H9 (cell line): ENCODE measurements at regions not wholly inside any gene's neighbourhood (a gene's known extent, or its start where the extent isn't known, plus 50 kb on each side); places are given as distances from the start of the nearest gene placed in this dataset.

Experiments
- DNase-seq: peaks from one replicate; pipeline ENCODE4 v3.0.0-alpha.2; 2017
- H2AFZ ChIP-seq: one replicate; pipeline ENCODE4 v1.6.1; 2013; ENCODE audit warnings: mild to moderate bottlenecking, low read length, control low read depth, moderate library complexity
- H2AK5ac ChIP-seq: 2 replicates; pipeline ENCODE4 v1.6.1; 2013; ENCODE audit warnings: low read length, control low read depth, mixed read lengths; ENCODE audit not compliant: insufficient read length
- H2BK120ac ChIP-seq: one replicate; pipeline ENCODE4 v1.6.1; 2013; ENCODE audit warnings: low read depth, mild to moderate bottlenecking, low read length, control low read depth, inconsistent platforms; ENCODE audit not compliant: poor library complexity, severe bottlenecking
- H2BK12ac ChIP-seq: 2 replicates; pipeline ENCODE4 v1.6.1; 2013; ENCODE audit warnings: low read length, control low read depth, mixed read lengths, low read depth; ENCODE audit not compliant: insufficient read length
- H2BK15ac ChIP-seq: 2 replicates; pipeline ENCODE4 v1.6.1; 2013; ENCODE audit warnings: low read depth, low read length, control low read depth
- H2BK20ac ChIP-seq: one replicate; pipeline ENCODE4 v1.6.1; 2013; ENCODE audit warnings: low read depth, mild to moderate bottlenecking, low read length, control low read depth, inconsistent platforms; ENCODE audit not compliant: poor library complexity, severe bottlenecking
- H2BK5ac ChIP-seq: 2 replicates; pipeline ENCODE4 v1.6.1; 2013; ENCODE audit warnings: low read length, control low read depth, mixed read lengths; ENCODE audit not compliant: insufficient read length
- H3K14ac ChIP-seq: 2 replicates; pipeline ENCODE4 v1.6.1; 2013; ENCODE audit warnings: low read length, control low read depth; ENCODE audit not compliant: insufficient read depth
- H3K18ac ChIP-seq: 2 replicates; pipeline ENCODE4 v1.6.1; 2013; ENCODE audit warnings: low read depth, mild to moderate bottlenecking, mixed read lengths, low read length, control low read depth; ENCODE audit not compliant: insufficient read length
- H3K23ac ChIP-seq: 2 replicates; pipeline ENCODE4 v1.6.1; 2013; ENCODE audit warnings: low read length, control low read depth, mixed read lengths, low read depth; ENCODE audit not compliant: insufficient read length
- H3K23me2 ChIP-seq: 2 replicates; pipeline ENCODE4 v1.6.1; 2013; ENCODE audit warnings: low read depth, mild to moderate bottlenecking, mixed read lengths, low read length, control low read depth; ENCODE audit not compliant: insufficient read length, poor library complexity, severe bottlenecking
- H3K27ac ChIP-seq: 2 replicates; pipeline ENCODE4 v1.5.1; 2013; ENCODE audit warnings: low read length, control low read depth, mixed read lengths, low read depth; ENCODE audit not compliant: insufficient read length
- H3K27me3 ChIP-seq: 2 replicates; pipeline ENCODE4 v1.6.1; 2013; ENCODE audit warnings: low read length, control low read depth, inconsistent platforms; ENCODE audit not compliant: insufficient read depth
- H3K4ac ChIP-seq: 2 replicates; pipeline ENCODE4 v1.6.1; 2013; ENCODE audit warnings: low read depth, mild to moderate bottlenecking, control low read depth, inconsistent platforms, low read length, moderate library complexity
- H3K4me1 ChIP-seq: 2 replicates; pipeline ENCODE4 v1.6.1; 2013; ENCODE audit warnings: low read length, control low read depth, inconsistent platforms; ENCODE audit not compliant: insufficient read depth
- H3K4me2 ChIP-seq: 2 replicates; pipeline ENCODE4 v1.6.1; 2013; ENCODE audit warnings: low read length, control low read depth, mixed read lengths; ENCODE audit not compliant: insufficient read length, insufficient read depth
- H3K56ac ChIP-seq: 2 replicates; pipeline ENCODE4 v1.6.1; 2013; ENCODE audit warnings: low read depth, mild to moderate bottlenecking, mixed read lengths, low read length, control low read depth; ENCODE audit not compliant: insufficient read length
- H3K79me1 ChIP-seq: 2 replicates; pipeline ENCODE4 v1.6.1; 2013; ENCODE audit warnings: low read depth, mild to moderate bottlenecking, moderate library complexity, low read length, control low read depth, inconsistent platforms; ENCODE audit not compliant: insufficient read depth, poor library complexity, severe bottlenecking
- H3K79me2 ChIP-seq: 2 replicates; pipeline ENCODE4 v1.6.1; 2013; ENCODE audit warnings: low read length, control low read depth, inconsistent platforms; ENCODE audit not compliant: insufficient read depth
- H3K9ac ChIP-seq: 2 replicates; pipeline ENCODE4 v1.6.1; 2013; ENCODE audit warnings: low read length, control low read depth, mixed read lengths; ENCODE audit not compliant: insufficient read length; ENCODE audit errors: extremely low read depth
- H3K9me3 ChIP-seq: one replicate; pipeline ENCODE4 v1.6.1; 2013; ENCODE audit warnings: low read depth, low read length, inconsistent platforms; ENCODE audit not compliant: control insufficient read depth
- H3T11ph ChIP-seq: one replicate; pipeline ENCODE4 v1.6.1; 2013; ENCODE audit warnings: mild to moderate bottlenecking, low read length, control low read depth, inconsistent platforms
- H4K20me1 ChIP-seq: one replicate; pipeline ENCODE4 v1.6.1; 2013; ENCODE audit not compliant: control insufficient read depth, insufficient read length, insufficient read depth
- H4K5ac ChIP-seq: 2 replicates; pipeline ENCODE4 v1.6.1; 2013; ENCODE audit warnings: low read depth, mild to moderate bottlenecking, mixed read lengths, low read length, control low read depth; ENCODE audit not compliant: insufficient read length
- H4K8ac ChIP-seq: replicated peaks from 2 replicates; pipeline ENCODE4 v1.6.1; 2013; ENCODE audit warnings: low read length, control low read depth, mixed read lengths, low read depth; ENCODE audit not compliant: insufficient read length
- H4K91ac ChIP-seq: 2 replicates; pipeline ENCODE4 v1.6.1; 2013; ENCODE audit warnings: low read depth, mild to moderate bottlenecking, moderate library complexity, mixed read lengths, low read length, control low read depth; ENCODE audit not compliant: insufficient read length
- H3K27ac Mint-ChIP-seq, 3 experiments: 2 replicates in 2 of 3; 3 replicates in 1 of 3; pipeline ENCODE4 v1.8.0; 2020 to 2021; ENCODE audit warnings: mixed read lengths in 3 of 3, mild to moderate bottlenecking in 1 of 3, moderate library complexity in 1 of 3
- H3K27me3 Mint-ChIP-seq: 2 replicates; pipeline ENCODE4 v1.8.0; 2021; ENCODE audit warnings: low read depth, mild to moderate bottlenecking, moderate library complexity, mixed read lengths
- H3K36me3 Mint-ChIP-seq, 3 experiments: 2 replicates in 2 of 3; 3 replicates in 1 of 3; pipeline ENCODE4 v1.8.0; 2020 to 2021; ENCODE audit warnings: low read depth in 3 of 3, mixed read lengths in 3 of 3; ENCODE audit not compliant: insufficient read depth in 1 of 3
- H3K4me1 Mint-ChIP-seq, 2 experiments: 2 replicates each; pipeline ENCODE4 v1.8.0; 2020; ENCODE audit warnings: mixed read lengths in 2 of 2
- H3K4me3 Mint-ChIP-seq, 2 experiments: 2 replicates in 1 of 2; 3 replicates in 1 of 2; pipeline ENCODE4 v1.8.0; 2020 to 2021; ENCODE audit warnings: mild to moderate bottlenecking in 2 of 2, mixed read lengths in 2 of 2, moderate library complexity in 1 of 2
- H3K9me3 Mint-ChIP-seq, 2 experiments: 2 replicates in 1 of 2; 3 replicates in 1 of 2; pipeline ENCODE4 v1.8.0; 2020; ENCODE audit warnings: mild to moderate bottlenecking in 2 of 2, mixed read lengths in 2 of 2, moderate library complexity in 1 of 2
- CTCF ChIP-seq: fragments of 200-600 bp; sonication (generic); conservative IDR thresholded peaks from 3 replicates; pipeline ENCODE4 v1.8.0; 2021; ENCODE audit warnings: antibody characterized with exemption, mild to moderate bottlenecking
- WGBS: extraction: QIAGEN DNeasy Blood & Tissue Kit; methylation state at CpG from one replicate; pipeline ENCODE4 v1.1.7; 2013; ENCODE audit warnings: missing lambda C conversion rate, low lambda C conversion rate, mixed read lengths; ENCODE audit not compliant: insufficient read length; ENCODE audit errors: extremely low coverage; 5-methylcytosine and 5-hydroxymethylcytosine counted together

- H2AFZ ChIP-seq: no peak overlapping the region
- WGBS: no CpG with 5 or more reads among the region's 2 CpGs
- peaks cover 0 to 2% of the 10 kb centered on the region in 2 experiments; a peak in 2 of 5 replicates for H3K9me3 Mint-ChIP-seq
- H3K18ac ChIP-seq: no peak overlapping the region
- H3K27me3 Mint-ChIP-seq: no peaks in the 10 kb centered on the region
- H3T11ph ChIP-seq: no peak overlapping the region
- no peak overlapping the region for H3K27ac ChIP-seq
- no peak overlapping the region for H3K9ac ChIP-seq
- no peak overlapping the region for H3K4me2 ChIP-seq
- no peak overlapping the region for H2BK120ac ChIP-seq
- no peaks in the 10 kb centered on the region for H3K79me2 ChIP-seq
- H2BK12ac ChIP-seq: no peak overlapping the region
- no peak overlapping the region for H4K8ac ChIP-seq
- H3K4me3 Mint-ChIP-seq: no peak overlapping the region
- H2AK5ac ChIP-seq: no peak overlapping the region
- H3K9me3 ChIP-seq: no peaks in the 10 kb centered on the region
- H3K4ac ChIP-seq: no peak overlapping the region
- no peak overlapping the region for H4K5ac ChIP-seq
- H3K56ac ChIP-seq: no peak overlapping the region
- H4K91ac ChIP-seq: no peak overlapping the region
- H3K4me1 Mint-ChIP-seq: no peaks in the 10 kb centered on the region
- H2BK5ac ChIP-seq: no peak overlapping the region
- no peaks in the 10 kb centered on the region for H3K27me3 ChIP-seq
- no peaks in the 10 kb centered on the region for H3K4me1 ChIP-seq
- no peak overlapping the region for H3K14ac ChIP-seq
- no peaks in the 10 kb centered on the region for H4K20me1 ChIP-seq
- no peak for TF ChIP-seq CTCF
- no peaks in the 10 kb centered on the region for H3K23me2 ChIP-seq
- no peak for DNase-seq
- no peak overlapping the region for H3K23ac ChIP-seq
- no peak overlapping the region for H3K27ac Mint-ChIP-seq
- no peak overlapping the region for H2BK20ac ChIP-seq
- H3K79me1 ChIP-seq: no peaks in the 10 kb centered on the region
- H2BK15ac ChIP-seq: no peak overlapping the region
- no peaks in the 10 kb centered on the region; a peak in 1 of 7 replicates for H3K36me3 Mint-ChIP-seq
Measured at GRCh38 chr1:214862421-214862820, 220.1 kb upstream of the KCNK2 start.
